ENCODE measurements at regions not wholly inside any gene's neighbourhood (a gene's known extent, or its start where the extent isn't known, plus 50 kb on each side); places are given as distances from the start of the nearest gene placed in this dataset.
"Not testable (repeated sequence)": the region's sequence is repeated elsewhere in the genome, so short reads cannot be mapped to it uniquely, and the experiment has no call there.

GRCh38 chr18:59848002-59848401 is 51.8 kb upstream of the PMAIP1 start:
- DNase-seq (ENCODE audit: low read depth, low spot score): no peak

GRCh38 chr18:59847491-59847846 is 52.3 kb upstream of the PMAIP1 start:
- DNase-seq (ENCODE audit: low read depth, low spot score): not testable (repeated sequence)

GRCh38 chr18:59846814-59847490 is 52.8 kb upstream of the PMAIP1 start:
- no peak for DNase-seq (ENCODE audit: low read depth, low spot score)

GRCh38 chr18:59842947-59843346 is 56.8 kb upstream of the PMAIP1 start:
- no peak for DNase-seq (ENCODE audit: low read depth, low spot score)

GRCh38 chr18:59839931-59840685 is 59.7 kb upstream of the PMAIP1 start:
- no peak for DNase-seq (ENCODE audit: low read depth, low spot score)

DNA sequence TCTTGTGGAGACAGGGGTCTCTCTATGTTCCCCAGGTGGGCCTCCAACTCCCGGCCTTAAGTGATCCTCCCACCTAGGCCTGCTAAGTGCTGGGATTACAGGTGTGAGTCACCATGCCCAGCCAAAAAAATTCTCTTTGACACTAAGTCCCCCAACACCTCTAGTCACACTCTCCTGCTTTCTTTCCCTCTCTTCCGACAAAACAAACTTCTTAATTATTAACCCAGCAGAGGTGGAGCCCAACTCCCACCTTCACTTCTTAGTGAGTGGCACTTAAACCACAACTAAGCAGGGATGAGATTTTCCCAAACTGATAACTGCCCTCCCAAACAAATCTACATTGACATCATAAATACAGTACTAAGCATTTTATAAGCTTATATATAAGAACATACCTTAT is 60.5 kb upstream of the PMAIP1 start:
- no peak for DNase-seq (ENCODE audit: low read depth, low spot score)

DNA sequence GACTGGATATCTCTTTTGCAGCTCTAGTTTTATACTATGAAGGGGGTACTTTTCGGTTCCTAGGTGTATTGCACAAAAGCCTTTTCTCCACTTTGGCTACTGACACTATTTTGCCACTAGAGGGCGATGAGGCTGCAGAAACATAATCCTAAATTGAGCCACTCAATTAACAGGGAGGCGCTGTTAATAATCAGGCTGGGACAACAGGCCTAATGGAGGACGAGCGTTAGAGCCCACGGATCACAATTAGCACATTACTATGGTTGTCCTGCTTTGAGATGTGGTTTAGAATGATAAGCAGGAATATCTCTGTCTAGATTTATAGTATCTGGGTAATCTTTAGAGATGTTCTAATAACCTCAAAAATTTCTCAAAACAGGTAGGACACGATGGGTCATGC is 62.2 kb upstream of the PMAIP1 start:
- no peak for DNase-seq (ENCODE audit: low read depth, low spot score)

DNA sequence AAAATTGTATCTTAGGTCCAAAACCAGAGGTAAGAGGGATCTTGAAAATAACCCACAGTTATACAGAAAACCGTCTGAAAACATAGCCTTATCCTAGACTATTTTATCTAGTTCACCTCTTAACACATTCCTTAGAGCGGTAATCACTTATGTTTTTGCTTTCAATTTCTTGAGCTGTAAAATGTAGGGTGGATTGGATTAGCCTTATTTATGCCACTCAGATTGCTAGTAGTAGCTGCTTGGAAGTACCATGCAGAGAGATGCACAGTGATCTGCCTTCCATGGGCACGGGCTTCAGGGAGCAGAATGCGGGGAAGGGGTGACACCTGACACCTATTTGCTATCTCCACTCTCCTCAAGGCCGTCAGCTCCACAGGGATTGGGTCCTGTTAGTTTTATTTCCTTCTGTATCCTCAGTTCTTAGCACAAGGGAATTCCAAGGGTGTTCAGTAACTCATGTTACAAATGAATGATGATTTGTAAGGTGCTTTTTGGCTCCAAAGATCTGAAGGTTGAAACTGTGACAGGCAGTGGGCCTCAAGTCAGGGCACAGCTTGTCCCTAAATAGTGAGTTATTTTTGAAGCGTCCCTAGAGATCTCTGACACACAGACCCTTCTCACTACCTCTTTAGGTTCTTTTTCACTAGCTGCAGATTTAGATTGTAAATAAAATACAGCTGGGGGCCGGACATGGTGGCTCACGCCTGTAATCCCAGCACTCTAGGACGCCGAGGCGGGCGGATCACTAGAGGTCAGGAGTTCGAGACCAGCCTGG is 64.0 kb upstream of the PMAIP1 start:
- DNase-seq (ENCODE audit: low read depth, low spot score): no peak

DNA sequence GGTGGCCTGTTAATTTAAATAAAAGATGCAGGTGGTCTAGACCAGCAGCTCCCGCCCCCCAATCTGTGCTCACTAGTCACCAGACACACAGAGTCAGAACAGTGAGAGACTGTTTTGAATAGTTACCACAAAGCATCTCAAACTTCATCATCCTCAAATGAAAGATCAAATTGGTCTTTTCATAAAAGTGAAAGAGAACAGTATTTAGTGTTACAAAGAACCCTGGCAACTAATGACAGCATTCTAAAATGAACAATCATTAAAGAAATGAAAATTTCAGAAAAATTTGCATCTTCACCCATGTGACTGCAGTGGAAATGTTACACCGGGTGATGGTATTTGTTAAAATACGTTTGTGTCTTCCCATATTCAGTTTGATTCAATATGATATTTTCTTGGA is 65.5 kb upstream of the PMAIP1 start:
- DNase-seq (ENCODE audit: low read depth, low spot score): no peak

DNA sequence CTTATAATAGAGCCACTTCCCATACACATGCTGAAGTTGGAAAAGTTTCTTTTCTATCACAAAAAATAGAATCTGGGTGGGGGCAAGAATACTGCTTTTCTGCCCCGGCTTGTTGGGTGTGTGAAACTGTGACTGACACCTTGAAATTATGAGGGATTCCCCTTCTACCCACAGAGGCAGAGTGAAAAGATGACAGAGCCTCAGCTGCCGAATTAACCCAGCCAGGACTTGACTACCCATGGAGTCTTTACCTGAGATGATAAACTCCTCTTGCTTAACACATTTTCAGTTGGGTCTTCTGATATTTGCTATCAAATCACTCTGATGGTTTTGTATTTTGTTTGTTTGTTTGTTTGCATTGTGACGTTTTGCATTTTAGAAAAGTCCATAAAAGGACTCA is 66.0 kb upstream of the PMAIP1 start:
- no peak for DNase-seq (ENCODE audit: low read depth, low spot score)

GRCh38 chr18:59823596-59824195 is 76.1 kb upstream of the PMAIP1 start:
- peak; percentile 65 for DNase-seq (ENCODE audit: low read depth, low spot score)

GRCh38 chr18:59822612-59823550 is 76.9 kb upstream of the PMAIP1 start:
- DNase-seq (ENCODE audit: low read depth, low spot score): no peak

GRCh38 chr18:59821983-59822382 is 77.8 kb upstream of the PMAIP1 start:
- DNase-seq (ENCODE audit: low read depth, low spot score): no peak

GRCh38 chr18:59820663-59821062 is 79.1 kb upstream of the PMAIP1 start:
- DNase-seq (ENCODE audit: low read depth, low spot score): no peak

- no peak for DNase-seq (ENCODE audit: low read depth, low spot score)
These were observed 81.0 kb upstream of the PMAIP1 start for GRCh38 chr18:59818769-59819168.

DNA sequence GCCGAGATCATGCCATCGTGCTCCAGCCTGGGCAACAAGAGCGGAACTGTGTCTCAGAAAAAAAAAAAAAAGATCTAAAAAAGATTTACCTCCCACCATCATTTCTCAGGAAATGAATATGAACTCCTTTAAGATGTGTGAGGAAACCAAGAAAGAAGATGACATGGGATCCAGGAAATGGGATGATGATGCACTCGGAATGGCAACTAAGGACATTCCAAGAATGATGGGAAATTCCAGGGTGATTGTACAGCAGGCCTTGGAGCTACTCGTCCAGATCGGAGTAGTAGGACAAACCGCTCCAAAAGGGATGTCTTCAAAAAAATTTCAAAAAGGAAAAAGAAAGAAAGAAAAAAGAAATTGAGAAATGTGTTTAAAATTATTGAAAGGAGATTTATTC is 84.9 kb upstream of the PMAIP1 start:
- DNase-seq (ENCODE audit: low read depth, low spot score): no peak

DNA sequence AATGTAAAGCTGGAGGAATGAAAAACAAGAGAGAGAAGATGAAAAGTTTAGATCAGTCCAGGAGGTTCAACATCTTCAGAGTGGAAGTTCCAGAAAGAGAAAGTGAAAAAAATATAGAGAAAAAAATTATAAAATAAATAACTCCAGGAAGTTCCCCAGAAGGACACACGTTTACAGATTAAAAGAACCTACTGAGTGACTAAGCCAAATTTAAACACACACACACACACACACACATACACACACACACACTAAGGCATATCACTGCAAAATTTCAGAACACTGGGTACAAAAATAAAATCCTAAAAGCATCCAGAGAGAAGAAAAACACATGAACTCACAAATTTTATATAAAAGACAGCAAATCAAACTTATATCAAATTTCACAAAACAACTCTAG is 85.9 kb upstream of the PMAIP1 start:
- no peak for DNase-seq (ENCODE audit: low read depth, low spot score)

GRCh38 chr18:59810735-59811520 is 88.9 kb upstream of the PMAIP1 start:
- DNase-seq (ENCODE audit: low read depth, low spot score): no peak

DNA sequence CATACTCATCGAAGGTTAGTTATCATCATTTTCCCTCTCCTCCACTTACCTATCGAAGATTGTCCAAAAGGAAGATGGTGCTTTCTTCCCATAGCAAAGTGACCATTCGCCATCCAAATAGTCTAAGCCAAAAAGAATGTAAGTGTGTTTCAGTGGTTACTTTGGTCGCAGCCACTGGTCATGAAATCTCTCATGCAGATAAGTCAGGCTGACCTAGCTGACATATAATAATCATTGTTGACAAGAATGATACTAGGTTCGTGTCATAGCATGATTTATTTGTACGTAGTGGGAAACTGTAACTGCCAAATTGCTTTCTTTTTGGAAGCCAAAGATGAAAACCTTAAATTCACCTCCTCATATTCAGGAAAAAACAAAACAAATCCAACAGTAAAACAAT is 89.6 kb upstream of the PMAIP1 start:
- no peak for DNase-seq (ENCODE audit: low read depth, low spot score)

DNA sequence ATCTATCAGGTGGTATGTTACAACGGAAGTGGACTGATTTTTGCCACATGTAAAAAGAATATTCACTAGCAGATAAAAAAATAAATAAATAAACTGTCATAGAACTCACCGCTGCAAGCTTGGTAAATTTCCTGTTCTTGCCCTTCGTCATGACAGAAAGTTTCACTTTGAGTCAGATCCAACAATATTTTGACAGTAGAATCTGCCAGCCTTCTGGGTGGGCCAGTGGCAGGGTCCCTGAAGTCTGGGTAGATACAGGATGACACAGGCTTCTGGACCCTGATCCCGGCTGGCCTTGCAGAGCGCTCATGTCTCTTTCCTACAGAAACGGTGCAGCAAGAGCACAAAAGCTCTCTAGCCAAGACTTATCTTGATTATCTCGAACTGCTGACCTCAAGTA is 97.8 kb upstream of the PMAIP1 start:
- DNase-seq (ENCODE audit: low read depth, low spot score): no peak

Data from smooth muscle cell of the brain vasculature (primary cell).